ENCODE measurements at regions not wholly inside any gene's neighbourhood (a gene's known extent, or its start where the extent isn't known, plus 50 kb on each side); places are given as distances from the start of the nearest gene placed in this dataset.

DNA sequence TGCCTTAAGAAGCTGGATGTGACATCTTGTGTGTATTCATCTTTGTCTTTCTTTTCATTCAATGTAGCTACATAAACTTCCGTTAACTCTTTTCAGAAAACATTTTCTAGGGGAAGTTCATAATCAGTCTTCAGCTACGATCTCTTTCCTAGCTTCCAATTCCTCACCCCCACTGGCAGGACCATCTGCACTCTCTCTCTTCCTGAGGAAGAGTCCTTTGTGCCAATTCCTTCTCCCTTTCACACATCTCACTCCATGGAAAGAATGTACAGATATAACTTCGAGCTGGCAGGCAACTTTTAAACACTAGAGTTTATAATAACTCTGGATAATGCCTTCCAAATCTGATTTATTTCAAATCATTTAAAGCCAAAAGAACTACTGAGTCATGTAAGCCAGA, 495.7 kb downstream of the GALC start:
- DNase-seq, result no peak

DNA sequence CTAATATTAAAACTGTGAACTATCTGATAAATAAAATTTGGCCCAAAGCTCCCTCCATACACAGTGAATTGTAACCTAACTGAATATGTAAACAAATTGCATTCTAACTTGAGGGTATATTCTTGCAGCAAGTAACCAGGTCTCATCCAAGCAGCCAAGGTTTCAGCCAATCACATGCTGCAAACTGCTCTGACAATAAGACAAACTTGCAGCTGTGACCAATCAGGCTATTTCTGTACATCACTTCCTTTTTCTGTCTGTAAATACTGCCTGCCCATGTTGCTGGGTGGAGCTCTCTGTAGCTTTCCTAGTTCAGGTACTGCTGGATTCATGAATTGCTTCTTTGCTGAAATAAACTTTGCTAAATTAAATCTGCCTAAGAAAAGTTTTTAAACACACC, 499.0 kb downstream of the GALC start:
- DNase-seq, result no peak

DNA sequence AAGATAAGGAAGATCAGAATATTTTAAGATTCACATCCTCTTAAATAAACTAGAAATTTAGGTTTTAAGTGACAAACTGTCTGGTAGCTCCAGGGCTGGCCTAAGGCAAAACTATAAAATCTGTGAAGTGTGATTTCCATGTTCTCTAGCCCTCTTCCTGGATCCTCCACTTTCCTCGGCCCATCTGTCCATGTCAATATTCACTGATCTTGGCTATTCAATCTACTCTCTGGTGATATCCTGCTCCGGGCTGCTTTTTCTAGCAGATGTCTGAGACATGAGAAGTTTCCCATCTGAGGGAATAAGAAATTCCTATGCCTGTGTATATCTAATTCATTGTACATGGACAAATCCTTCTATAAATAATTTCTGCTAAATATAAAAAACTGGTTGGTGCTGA, 500.4 kb downstream of the GALC start:
- no peak for DNase-seq

DNA sequence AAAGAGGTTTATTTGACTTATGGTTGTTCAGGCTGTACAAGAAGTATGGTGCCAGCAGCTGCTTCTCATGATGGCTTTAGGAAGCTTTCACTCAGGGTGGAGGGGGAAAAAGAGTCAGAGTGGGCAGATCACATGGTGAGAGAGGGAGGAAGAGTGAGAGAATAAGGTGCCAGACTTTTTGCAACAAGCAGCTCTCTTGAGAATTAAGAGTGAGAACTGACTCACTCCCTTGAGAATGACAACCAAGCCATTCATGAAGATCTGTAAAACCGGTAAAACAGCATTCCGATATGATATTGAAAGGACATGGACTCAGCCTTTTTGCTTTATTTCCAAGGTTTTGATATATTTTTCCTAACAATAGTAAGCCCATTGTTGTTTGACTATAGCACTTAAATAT, 501.2 kb downstream of the GALC start:
- no peak for DNase-seq

DNA sequence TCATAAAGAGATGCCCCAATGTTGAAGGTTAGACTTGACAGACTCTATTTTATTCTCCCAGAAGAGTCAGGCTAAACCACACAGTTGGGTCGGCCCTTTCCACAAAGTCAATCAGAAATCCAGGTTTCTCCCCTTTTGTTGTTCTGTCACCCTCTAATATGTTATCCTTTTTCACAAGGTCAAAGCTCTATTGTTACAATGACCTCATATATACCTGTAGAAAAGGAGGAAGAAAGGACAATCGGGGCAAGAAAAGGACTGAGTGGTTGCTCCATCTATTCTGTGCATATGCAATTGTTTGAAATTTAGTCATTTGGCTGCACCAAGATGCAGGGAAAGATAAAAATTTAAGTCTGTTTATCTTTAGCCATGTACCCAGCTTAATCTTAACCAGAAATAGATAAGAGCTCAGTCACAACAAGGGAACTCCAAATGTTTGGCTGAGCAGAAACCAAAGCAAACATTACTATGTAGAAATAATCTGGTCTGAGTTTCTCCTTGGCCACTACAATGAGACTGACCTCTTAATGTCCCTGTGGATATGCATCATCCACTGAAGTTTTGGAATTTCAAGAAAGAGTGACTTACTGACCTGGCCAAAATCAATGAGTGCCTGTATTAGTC, 503.7 kb downstream of the GALC start:
- no peak for DNase-seq

DNA sequence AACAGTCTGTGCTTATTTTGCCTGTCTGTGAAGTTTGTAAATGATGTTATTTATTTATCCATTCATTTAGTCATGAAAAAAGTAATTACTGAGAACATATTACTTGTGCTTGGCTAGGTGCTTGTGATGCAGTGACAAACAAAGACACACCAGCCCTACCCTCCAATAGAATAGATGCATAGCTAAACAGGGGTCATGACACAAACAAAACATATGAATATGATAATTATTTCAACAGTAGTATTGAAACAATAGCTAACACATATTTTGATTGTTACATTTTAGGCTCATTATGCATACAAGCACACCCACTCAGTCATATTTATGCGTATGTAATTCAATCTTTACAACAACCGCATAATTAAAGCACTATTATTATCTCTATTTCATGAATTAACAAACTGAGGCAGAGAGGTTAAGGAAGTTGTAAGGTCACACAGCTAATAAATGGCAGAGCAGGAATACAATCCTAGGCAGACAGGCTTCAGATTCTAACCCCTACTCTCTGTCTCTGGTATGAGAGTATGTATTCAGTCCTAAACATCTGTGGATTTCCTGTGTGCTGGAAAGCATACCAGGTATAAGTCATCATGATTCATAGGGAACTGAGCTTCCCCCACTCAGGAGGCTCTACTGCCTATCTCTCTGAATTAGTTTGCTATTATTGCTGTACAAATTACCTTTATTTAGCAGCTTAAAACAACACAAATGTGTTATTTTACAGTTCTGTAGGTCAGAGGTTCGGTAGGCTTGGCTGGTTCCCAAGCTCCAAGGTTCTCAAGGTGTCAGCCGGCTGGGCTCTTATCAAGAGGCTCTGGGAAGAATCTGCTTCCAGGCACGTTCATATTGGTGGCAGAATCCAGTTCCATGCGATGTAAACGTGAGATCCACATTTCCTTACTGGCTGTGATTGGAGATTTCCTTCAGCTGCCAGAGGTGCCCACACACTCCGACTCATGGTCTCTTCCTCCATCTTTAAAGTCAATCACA, 509.4 kb downstream of the GALC start:
- no peak for DNase-seq

DNA sequence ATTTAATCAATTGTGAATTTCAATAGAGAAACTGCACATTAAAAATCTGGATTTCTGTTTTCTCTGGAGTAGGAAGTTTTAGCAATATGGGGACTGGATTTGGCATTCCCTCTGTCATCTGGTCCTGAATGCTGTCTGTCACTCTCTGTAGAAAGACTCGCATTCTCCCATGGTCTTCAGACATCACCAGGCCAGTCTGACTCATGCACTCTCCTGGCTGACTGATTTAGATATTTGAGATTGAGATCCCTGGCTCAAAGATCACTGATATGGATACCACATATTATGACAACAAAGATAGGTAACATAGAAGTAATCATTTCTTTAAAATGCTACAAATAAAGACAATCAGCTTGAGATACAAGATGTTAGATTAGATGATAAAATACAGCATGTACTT, 524.5 kb downstream of the GALC start:
- DNase-seq, result no peak

GRCh38 chr14:87467578-87467977, 525.4 kb downstream of the GALC start:
- no peak for DNase-seq

DNA sequence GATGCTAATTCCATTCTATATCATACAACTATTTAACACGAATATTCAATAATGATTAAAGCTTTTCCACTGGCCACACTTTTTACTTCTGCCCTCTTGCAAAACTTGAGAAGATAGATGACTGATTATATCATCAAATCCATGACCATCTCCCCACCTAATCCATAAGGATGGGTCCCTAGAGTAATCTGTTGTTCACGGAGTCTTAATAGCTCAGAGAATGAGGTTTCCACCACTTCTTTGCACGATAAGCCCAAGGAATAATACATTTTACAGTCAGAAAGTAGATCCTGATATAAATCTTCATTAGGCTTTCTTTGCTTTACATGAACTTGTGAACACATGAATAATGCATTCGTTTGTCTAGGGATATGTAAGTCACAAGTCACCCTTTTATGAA, 527.2 kb downstream of the GALC start:
- DNase-seq, result no peak

GRCh38 chr14:87461704-87462103, 531.3 kb downstream of the GALC start:
- DNase-seq, result no peak

- no peak for DNase-seq
Observed at GRCh38 chr14:87457720-87458119, 535.3 kb downstream of the GALC start.

GRCh38 chr14:87450193-87450592, 542.8 kb downstream of the GALC start:
- DNase-seq, result no peak

GRCh38 chr14:87449016-87449415, 544.0 kb downstream of the GALC start:
- DNase-seq, result no peak

GRCh38 chr14:87443787-87444186, 549.2 kb downstream of the GALC start:
- DNase-seq, result no peak

- DNase-seq, result no peak
Observed at GRCh38 chr14:87443039-87443438, 549.9 kb downstream of the GALC start.

- no peak for DNase-seq
Observed at GRCh38 chr14:87437158-87437557, 555.8 kb downstream of the GALC start.

DNA sequence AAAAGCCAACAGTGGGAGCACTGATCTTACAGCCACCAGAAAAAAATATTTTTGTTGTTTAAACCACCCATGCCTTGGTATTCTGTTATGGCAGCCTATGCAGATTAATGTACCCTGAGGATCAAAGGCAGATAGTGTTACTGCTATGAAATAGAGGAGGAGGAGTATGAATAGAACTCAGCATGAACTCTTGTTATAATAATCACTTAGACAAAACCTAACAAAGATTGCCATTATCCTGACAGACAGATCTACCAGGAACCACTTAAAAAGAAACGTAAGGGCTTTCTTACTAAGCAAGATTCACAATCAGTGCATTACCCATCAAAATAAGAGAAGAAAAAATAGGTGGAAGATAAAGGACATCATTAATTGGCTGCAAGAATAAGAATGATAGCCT, 558.3 kb downstream of the GALC start:
- no peak for DNase-seq

- no peak for DNase-seq
Observed at GRCh38 chr14:87434011-87434410, 559.0 kb downstream of the GALC start.

DNA sequence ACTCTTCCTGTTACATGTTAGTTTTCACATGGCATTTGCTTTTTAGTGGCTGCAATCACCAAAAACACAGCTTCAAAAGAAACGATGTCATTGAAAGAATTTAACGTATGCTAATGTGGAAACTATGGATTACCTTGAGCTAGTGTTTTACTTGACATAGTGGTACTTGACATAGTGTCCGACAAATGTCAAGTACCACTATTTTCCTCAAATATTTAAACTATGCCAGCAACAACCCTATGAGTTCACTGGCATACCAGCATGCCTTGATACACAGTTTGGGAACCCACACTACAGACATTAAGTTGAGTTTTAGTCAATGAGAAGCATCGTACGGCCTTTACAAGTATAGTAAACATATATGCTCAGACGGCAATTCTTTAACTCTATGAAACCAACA, 560.3 kb downstream of the GALC start:
- no peak for DNase-seq

- DNase-seq, result no peak
Observed at GRCh38 chr14:87430810-87431209, 562.2 kb downstream of the GALC start.

GRCh38 chr14:87430214-87430613, 562.8 kb downstream of the GALC start:
- no peak for DNase-seq

DNA sequence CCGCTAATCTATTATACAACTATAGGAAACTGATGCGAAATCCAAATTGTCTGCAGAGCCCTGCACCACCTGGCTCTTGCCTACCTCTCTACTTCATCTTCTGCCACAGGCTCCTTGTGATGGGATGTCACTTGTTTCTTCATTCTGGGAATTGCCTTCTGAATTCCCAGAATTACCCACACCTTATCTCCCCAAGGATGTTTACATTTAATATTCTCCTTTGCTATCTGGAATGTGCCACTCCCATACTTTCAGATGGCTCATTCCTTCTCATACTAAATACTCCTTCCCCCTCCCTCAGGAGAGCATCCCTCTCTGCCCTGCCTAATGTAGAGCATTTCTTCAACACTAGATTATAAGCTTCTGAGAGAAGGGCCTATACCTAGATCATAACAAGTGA, 573.1 kb downstream of the GALC start:
- DNase-seq, result no peak

DNA sequence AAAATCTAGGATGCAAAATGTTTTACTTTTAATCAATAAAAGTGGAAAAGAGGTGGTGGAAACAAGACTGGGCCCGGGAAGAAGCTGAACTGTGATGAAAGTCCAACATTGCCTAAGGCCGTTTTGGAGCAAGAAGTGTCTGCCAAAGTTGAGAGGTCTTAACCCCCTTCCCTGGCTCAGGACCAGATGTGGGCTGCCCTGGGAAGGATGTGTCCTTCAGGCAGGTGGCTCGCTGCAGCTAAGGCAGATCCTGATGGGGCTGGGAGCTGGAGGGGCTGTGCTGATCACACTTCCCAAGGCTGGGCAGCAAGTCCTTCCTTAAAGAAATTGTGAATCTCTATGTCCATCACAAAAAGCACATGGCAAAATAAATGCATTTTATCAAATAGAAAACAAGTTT, 581.6 kb downstream of the GALC start:
- DNase-seq, result no peak

GRCh38 chr14:87409393-87409792, 583.6 kb downstream of the GALC start:
- no peak for DNase-seq

GRCh38 chr14:87407344-87407743, 585.6 kb downstream of the GALC start:
- DNase-seq, result no peak

Data from NCI-H226 (cell line).